GM10266 (cell line): ENCODE measurements at regions not wholly inside any gene's neighbourhood (a gene's known extent, or its start where the extent isn't known, plus 50 kb on each side); places are given as distances from the start of the nearest gene placed in this dataset.

Experiments used
- DNase-seq: peaks from one replicate; pipeline ENCODE4 v3.0.0; 2012; ENCODE audit errors: extremely low spot score
- TF ChIP-seq, protein P1 (sequence below): IDR thresholded peaks from 2 replicates; pipeline ENCODE4 v1.5.1; 2012; ENCODE audit warnings: mild to moderate bottlenecking, low read depth; ENCODE audit not compliant: control insufficient read depth, insufficient read depth; ENCODE audit errors: missing control alignments

- TF ChIP-seq, protein P1, sequence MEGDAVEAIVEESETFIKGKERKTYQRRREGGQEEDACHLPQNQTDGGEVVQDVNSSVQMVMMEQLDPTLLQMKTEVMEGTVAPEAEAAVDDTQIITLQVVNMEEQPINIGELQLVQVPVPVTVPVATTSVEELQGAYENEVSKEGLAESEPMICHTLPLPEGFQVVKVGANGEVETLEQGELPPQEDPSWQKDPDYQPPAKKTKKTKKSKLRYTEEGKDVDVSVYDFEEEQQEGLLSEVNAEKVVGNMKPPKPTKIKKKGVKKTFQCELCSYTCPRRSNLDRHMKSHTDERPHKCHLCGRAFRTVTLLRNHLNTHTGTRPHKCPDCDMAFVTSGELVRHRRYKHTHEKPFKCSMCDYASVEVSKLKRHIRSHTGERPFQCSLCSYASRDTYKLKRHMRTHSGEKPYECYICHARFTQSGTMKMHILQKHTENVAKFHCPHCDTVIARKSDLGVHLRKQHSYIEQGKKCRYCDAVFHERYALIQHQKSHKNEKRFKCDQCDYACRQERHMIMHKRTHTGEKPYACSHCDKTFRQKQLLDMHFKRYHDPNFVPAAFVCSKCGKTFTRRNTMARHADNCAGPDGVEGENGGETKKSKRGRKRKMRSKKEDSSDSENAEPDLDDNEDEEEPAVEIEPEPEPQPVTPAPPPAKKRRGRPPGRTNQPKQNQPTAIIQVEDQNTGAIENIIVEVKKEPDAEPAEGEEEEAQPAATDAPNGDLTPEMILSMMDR, result no peak
- no peak for DNase-seq
Observed at GRCh38 chr10:53076948-53077347, 304.4 kb upstream of the MBL2 start.

GRCh38 chr10:53075469-53075868 is 302.9 kb upstream of the MBL2 start:
- TF ChIP-seq, protein P1, result no peak
- no peak for DNase-seq

DNA sequence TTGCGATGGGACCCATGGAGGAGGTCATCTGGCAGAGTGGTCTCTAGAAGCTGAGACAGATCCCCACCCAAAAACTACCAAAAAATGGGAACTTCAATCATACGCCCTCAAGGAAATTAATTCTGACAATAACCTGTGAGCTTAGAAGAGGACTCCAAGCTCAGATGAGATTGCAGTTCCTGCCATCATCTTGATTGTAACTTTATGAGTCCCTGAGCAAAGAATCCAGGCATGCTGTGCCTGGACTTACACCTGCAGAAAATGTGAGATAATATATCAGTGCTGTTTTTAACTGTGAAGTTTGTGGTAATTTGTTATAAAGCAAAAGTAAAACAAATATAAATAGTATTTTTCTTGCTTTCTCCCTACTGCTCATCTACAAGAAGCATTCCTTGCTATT is 299.6 kb upstream of the MBL2 start:
- no peak for DNase-seq
- TF ChIP-seq, protein P1, result no peak

- TF ChIP-seq, protein P1, result no peak
- DNase-seq, result no peak
Observed at GRCh38 chr10:53071505-53072125, 299.0 kb upstream of the MBL2 start.

DNA sequence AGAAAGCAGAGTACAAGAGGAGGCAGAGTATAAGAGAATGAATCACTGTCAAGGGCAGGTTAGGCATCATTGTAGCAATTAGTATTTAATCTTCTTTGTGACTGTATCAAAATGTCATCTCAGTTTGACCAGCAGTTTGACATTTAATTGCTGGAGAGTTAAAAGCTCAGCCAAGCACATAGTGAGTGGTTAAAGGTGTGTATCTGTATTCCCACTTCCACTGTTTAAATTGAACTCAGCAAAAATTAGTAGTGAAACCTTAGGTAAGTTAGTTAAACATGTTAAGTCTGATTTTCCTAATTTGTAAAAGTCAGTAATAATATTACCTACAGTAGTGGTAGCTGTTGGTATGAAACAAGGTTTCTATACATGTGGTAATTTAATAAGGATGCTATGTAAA is 296.4 kb upstream of the MBL2 start:
- no peak for DNase-seq
- TF ChIP-seq, protein P1, result no peak

- no peak for DNase-seq
- TF ChIP-seq, protein P1, result no peak
Observed at GRCh38 chr10:53064614-53065013, 292.0 kb upstream of the MBL2 start.

- TF ChIP-seq, protein P1, result no peak
- DNase-seq, result no peak
Observed at GRCh38 chr10:53063805-53064204, 291.2 kb upstream of the MBL2 start.
